Iris pigment epithelial cell (primary cell): ENCODE measurements at regions not wholly inside any gene's neighbourhood (a gene's known extent, or its start where the extent isn't known, plus 50 kb on each side); places are given as distances from the start of the nearest gene placed in this dataset.
A peak's percentile ranks its signal among the peaks of the same experiment; 100 is the strongest.
"Not testable (repeated sequence)": the region's sequence is repeated elsewhere in the genome, so short reads cannot be mapped to it uniquely, and the experiment has no call there.

ENCODE experiments used
- DNase-seq: peaks from one replicate; pipeline ENCODE4 v3.0.0-alpha.2; 2011; ENCODE audit warnings: low read depth

DNA sequence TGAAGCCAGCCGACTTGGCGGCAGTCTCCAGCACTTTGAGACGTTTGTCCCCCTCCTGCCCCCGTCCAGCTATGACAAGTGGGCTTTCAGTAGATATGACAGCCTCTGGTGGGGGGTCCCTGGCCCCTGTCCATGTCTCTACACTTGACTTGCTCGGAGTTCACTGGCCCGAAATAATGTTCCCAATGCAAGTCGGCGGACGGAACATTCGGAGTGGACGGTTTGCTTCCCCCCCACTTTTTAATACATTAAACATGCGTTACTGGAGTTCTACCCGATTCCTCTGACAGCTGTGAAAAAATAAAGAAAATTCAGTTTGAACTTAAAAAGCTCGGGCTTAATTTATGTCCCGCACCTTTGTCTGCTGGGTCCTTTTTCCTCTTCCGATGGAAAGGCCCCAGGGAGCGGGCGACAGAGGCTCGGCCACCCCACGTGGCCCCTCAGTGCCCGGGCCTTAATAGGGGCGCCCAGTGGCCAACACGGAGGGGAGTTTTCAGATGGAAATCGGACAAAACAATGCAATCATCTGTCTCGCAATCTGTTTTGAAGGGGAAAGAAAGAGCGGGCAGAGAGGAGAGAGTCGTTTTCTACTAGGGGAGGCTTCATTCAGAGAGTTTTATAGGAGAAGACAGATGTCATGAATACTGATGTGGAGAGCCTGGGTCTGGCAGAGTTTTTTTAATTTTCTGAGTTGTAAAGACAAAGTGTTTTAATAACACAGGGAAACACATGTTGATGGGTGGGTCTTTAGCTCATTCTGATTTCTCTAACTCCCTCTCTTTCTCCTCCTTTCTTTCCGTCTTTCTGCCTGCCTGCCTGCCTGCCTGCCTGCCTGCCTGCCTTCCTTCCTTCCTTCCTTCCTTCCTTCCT lies 50.2 kb downstream of the SMIM38 start:
- DNase-seq = no peak

DNA sequence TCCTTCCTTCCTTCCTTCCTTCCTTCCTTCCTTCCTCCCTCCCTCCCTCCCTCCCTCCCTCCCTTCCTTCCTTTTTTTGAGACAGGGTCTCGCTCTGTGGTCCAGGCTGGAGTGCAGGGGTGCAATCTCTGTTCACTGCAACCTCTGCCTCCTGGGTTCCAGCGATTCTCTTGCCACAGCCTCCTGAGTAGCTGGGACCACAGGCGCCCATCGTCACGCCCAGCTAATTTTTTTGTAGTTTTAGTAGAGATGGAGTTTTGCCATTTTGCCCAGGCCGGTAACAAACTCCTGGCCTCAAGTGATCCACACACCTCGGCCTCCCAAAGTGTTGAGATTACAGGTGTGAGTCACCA lies 50.9 kb downstream of the SMIM38 start:
- not testable (repeated sequence) for DNase-seq

DNA sequence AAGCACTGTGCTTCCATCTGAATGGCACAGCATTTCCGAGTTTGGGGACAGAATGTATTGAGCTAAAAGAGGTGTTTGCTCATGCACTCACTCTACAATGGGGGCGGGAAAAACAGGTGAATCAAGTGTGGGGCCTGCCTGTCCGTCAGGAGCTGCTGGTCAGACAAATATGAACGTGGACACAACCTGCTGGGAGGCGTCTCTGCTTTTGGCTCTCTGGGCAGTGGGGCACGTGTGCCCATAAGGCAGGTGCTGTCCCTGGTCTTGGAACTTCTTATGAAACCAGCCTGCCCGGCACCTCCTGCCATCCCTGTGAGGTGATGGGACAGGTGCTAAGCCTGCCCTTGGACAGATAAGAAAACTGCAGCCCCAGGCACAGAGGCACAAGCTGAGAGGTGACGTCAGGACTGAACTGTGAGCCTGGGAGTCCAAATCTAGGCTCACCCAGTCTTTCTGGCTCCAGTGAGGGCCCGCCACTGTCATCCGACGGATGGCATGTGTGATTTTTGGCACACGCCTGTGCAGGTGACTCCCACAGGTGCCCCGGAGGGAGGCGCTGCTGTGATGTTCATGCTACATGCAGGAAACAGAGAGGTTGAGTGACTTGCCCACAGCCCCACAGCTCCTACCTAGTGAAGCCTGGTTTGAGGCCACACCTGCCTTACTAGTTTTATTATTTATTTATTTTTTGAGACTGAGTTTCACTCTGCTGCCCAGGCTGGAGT lies 51.6 kb downstream of the SMIM38 start:
- no peak for DNase-seq

DNA sequence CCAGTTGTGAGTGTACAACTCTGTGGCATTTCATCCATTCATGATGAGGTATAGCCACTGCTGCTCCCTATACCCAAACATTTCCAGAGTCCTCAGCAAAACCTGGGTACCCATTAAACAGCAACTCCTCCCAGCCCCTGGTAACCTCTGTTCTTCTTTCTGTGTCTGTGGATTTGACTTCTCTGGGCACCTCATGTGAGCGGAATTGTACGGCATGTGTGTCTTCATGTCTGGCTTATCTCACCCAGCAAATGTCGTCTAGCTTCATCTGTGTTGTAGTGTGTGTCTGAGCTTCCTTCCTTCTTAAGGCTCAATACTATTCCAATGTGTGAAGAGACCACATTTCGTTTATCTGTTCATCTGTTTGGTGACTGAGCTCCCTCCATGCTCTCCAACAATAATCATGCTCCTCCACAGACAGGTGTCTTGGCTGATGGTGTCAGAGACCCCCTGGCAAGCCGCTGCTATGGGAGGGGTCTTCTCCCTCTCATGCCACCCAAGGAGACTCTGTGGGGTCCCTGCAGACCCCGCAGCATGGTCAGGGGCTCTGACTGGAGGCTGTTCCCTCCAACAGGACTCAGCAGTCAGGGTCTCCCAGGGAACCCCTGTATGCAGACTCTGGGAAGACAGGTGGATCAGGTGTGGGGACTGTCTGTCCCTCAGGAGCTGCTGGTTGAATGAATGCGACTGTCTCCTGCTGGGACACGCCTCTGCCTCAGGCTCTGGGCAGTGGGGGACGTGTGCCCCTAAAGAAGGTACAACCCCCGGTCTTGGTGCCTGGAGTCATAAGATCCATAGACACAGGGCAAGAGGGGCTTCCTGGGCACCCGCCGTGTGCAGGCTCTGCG lies 52.7 kb downstream of the SMIM38 start:
- DNase-seq = no peak

DNA sequence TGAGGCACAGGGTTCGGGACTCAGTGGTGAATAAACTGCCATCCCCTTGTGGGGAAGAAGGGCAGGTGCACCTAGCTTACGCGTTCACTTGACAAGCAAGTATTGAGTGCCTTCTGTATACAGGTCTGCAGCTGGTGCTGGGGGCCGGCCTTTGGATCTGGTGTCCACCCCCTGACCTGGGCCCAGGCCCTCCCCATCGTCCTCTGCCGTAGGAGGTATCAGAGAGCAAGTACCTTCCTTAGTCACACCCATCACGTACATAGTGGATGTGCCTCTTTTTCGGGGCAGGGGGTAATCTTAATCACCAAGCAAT lies 53.3 kb downstream of the SMIM38 start:
- no peak for DNase-seq

- no peak for DNase-seq
Observed at GRCh38 chr11:69209421-69210309, 53.9 kb downstream of the SMIM38 start.

DNA sequence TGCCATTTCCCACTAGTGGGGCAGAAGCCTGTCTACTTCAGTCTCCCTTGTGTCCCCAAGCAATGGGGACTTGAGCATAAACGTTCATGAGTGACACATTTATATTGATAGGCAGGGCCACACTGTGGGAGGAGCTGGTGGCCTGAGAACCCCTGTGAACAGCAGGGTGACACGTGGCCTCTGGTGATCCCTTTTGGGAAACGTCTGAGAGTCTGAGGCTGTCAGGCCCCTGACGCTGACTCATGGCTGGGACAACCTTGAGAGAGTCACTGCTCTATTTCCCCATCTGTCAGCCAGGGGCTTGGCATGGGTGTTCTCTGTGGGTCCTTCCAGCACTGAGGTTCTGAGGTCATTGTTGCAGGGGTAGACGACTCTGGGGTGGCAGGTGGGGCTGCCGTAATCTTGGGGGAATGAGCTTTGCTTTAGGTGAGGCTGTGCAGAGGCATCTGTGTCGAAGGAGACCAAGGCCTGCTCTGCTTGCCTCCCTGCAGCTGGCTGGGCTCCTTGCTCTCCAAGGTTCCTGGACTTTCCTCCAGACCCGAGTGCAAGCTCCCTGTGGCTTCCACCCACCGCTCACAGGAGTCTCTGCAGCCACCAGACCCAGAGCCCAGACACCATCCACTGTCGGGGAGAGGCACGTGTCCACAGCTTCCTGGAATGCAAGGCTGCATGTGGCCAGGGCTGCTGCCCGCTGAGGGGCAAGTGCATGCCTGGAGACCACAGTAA lies 54.7 kb downstream of the SMIM38 start:
- DNase-seq = no peak

DNA sequence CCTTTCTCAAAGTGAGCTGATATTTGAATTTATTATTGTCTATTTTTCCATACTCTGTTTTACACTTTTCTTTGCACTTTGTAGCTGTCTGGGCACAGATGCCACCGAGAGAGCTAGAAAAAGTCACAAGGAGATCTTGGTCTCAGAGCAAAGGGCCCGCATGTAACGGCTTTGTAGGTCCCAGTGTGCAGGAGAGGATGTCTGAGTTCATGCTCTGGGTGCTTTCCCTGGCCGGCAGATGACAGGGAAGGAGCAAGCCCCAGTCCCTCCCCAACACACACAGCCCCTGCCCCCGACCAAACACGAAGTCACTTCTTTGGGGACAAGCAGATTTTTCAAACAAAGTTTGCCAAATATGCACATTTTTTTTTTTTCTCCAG lies 55.8 kb downstream of the SMIM38 start:
- DNase-seq = no peak

- DNase-seq = peak; percentile 8
Observed at GRCh38 chr11:69211920-69212797, 56.4 kb downstream of the SMIM38 start.

DNA sequence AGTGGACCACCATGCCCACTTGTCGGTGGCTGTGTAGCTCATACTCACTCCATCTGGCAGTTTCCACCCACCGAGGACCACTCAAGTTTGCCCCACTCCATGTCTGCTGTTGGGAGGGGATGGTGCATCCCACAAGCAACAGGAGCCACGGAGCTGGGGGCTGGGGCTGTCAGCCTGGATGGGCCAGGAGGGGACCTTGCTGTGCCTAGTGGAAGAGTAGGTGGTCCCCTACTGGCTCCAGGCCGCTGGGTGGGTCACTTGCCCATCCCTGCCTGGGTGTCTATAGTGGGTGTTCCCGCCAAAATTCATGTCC lies 57.0 kb downstream of the SMIM38 start:
- no peak for DNase-seq

DNA sequence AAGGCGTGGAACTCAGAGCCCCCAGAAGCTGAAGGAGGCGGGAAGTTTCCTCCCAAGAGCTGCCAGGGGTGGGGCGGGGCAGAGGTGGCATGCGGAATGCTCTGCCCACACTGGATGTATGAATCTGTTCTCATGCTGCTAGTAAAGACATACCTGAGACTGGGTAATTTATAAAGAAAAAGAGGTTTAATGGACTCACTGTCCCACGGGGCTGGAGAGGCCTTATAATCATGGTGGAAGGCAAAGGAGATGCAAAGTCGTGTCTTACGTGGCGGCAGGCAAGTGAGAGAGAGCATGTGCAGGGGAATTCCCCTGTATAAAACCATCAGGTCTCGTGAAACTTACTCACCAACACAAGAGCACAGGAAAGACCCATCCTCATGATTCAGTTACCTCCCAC lies 57.6 kb downstream of the SMIM38 start:
- no peak for DNase-seq

GRCh38 chr11:69213964-69214363 lies 58.2 kb downstream of the SMIM38 start:
- DNase-seq = no peak

DNA sequence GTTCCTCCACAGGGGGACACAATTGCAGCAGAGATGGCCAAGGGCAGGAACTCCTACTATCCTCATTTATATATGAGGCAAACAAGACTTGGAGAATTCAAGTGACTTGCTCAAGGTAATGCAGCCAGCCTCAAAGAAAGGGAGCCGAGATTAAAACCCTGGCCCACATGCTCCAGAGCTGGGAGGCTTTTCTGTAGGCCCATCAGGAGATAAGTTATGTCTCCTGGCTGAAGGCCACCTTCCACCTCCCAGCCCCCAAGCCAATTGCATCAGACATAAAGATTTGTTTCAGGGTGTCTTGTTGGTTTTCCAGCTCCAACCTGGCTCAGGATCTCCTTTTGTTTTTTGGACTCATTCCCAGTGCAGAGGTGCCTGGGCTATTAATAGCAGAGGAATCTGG lies 59.5 kb downstream of the SMIM38 start:
- DNase-seq = no peak

DNA sequence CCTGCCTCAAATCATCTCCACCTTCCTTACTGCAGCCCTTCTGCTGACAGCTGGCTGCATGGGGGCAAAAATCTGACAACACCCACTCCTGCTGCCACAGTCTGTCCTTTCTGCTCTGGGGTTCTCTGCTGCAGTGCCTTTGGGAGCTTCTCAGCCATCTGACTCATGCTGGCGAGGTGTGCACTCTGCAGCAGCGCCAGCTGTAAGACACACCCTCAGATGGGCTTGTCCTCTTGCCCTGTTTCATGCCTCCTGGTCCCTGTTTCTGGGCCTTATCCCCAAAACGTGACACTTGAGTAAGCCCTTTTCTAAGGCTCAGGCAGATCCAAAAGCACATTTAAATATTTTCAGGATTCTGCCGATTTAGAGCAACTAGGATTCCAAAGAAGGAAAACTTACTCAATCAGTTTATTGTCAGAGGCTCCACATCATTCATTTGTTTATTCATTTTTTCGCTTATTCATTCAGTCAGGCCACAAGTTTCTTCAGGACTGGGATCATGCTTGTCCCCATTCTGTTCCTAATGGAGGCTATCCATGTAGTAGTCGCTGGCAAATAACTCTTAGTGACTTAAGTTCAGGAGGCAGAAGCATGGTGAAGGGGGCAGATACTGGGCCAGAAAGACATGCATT lies 60.2 kb downstream of the SMIM38 start:
- DNase-seq = peak; percentile 42

- no peak for DNase-seq
Observed at GRCh38 chr11:69216647-69217051, 60.9 kb downstream of the SMIM38 start.

DNA sequence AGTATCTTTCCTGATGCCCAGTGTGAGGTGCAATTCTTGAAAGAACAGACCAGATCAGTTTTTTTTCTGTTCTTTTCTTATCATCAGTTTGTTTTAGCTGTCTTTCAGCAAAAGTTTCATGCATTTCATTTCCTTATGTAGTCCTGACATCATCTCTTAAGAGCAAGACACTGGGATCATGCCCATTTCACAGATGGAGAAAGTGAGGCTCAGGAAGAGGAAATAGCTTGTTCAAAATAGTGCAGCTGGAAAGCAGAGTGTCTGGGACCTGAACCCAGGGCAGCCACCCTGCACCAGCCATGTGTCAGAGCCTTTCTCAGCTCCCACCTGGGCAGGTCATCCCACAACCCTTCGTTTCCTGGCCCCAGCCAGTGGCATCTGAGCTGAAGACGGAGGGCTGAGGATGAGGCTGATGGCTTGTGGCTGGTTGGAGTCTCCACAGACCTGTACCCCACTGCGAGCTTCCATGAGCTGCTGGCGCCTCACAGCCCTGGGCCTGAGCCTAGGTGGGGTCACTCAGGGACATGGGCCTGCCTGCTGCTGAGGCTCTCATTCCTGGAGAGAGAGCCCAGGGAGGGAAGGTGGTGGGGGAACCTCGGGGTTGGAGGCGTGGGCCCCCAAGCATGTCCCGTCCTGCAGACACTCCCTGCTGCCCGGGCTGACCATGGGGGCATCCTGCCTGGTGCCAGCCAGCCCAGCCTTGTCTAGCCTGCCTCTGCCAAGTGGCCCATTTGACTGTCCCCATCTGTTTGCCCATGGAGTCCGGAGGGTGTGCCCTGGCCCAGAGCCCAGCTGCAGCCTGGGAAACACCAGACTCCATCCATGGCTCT lies 61.8 kb downstream of the SMIM38 start:
- no peak for DNase-seq

GRCh38 chr11:69218271-69218682 lies 62.5 kb downstream of the SMIM38 start:
- DNase-seq = peak; percentile 8

- DNase-seq = no peak
Observed at GRCh38 chr11:69218946-69219720, 63.4 kb downstream of the SMIM38 start.
